ENCODE measurements at regions not wholly inside any gene's neighbourhood (a gene's known extent, or its start where the extent isn't known, plus 50 kb on each side); places are given as distances from the start of the nearest gene placed in this dataset.

- intact Hi-C loops (cut with micrococcal nuclease), result no loop called here
- H3K4me1 ChIP-seq, result no peaks in the 10 kb centered on the region
- no peak for TF ChIP-seq CTCF (IDR thresholded peaks at IDR 0.05; ENCODE audit: borderline replicate concordance)
- H3K9me3 ChIP-seq (replicated peaks), result peaks cover 21% of the 10 kb centered on the region
- no peak overlapping the region for H3K27ac ChIP-seq (replicated peaks)
- DNase-seq, result no peak
- no peak overlapping the region for H3K4me3 ChIP-seq
- no peaks in the 10 kb centered on the region for H3K27me3 ChIP-seq (ENCODE audit: low read depth)
- no peaks in the 10 kb centered on the region for H3K36me3 ChIP-seq
Measured at GRCh38 chr4:136219592-136220125, 1312.6 kb downstream of the PCDH18 start.

- no peak for DNase-seq
- Histone ChIP-seq H3K9me3 (replicated peaks) (no peaks in the 10 kb centered on the region), H3K27me3 (ENCODE audit: low read depth) (no peaks in the 10 kb centered on the region), H3K27ac (replicated peaks) (no peak overlapping the region), H3K36me3 (no peaks in the 10 kb centered on the region), H3K4me3 (no peak overlapping the region), H3K4me1 (no peaks in the 10 kb centered on the region)
- TF ChIP-seq CTCF (IDR thresholded peaks at IDR 0.05; ENCODE audit: borderline replicate concordance), result no peak
- intact Hi-C loops (cut with micrococcal nuclease), result no loop called here
Measured at GRCh38 chr4:136203199-136203598, 1329.1 kb downstream of the PCDH18 start.

- Histone ChIP-seq H3K27me3 (ENCODE audit: low read depth) (no peaks in the 10 kb centered on the region), H3K4me3 (no peak overlapping the region), H3K36me3 (no peaks in the 10 kb centered on the region), H3K4me1 (no peaks in the 10 kb centered on the region), H3K27ac (replicated peaks) (no peak overlapping the region), H3K9me3 (replicated peaks) (no peaks in the 10 kb centered on the region)
- no peak for DNase-seq
- intact Hi-C loops (cut with micrococcal nuclease), result no loop called here
- no peak for TF ChIP-seq CTCF (IDR thresholded peaks at IDR 0.05; ENCODE audit: borderline replicate concordance)
Measured at GRCh38 chr4:136198358-136198757, 1333.9 kb downstream of the PCDH18 start.

GRCh38 chr4:136194962-136195361 lies 1337.3 kb downstream of the PCDH18 start:
- Histone ChIP-seq H3K9me3 (replicated peaks) (peaks cover 6% of the 10 kb centered on the region), H3K4me3 (no peak overlapping the region), H3K27ac (replicated peaks) (no peak overlapping the region), H3K4me1 (no peaks in the 10 kb centered on the region), H3K36me3 (no peaks in the 10 kb centered on the region), H3K27me3 (ENCODE audit: low read depth) (no peaks in the 10 kb centered on the region)
- intact Hi-C loops (cut with micrococcal nuclease), result no loop called here
- DNase-seq, result no peak
- no peak for TF ChIP-seq CTCF (IDR thresholded peaks at IDR 0.05; ENCODE audit: borderline replicate concordance)

- Histone ChIP-seq H3K9me3 (replicated peaks) (peaks cover 19% of the 10 kb centered on the region), H3K4me1 (no peaks in the 10 kb centered on the region), H3K4me3 (no peak overlapping the region), H3K27ac (replicated peaks) (no peak overlapping the region), H3K36me3 (no peaks in the 10 kb centered on the region), H3K27me3 (ENCODE audit: low read depth) (no peaks in the 10 kb centered on the region)
- no peak for TF ChIP-seq CTCF (IDR thresholded peaks at IDR 0.05; ENCODE audit: borderline replicate concordance)
- DNase-seq, result no peak
- intact Hi-C loops (cut with micrococcal nuclease), result no loop called here
Measured at GRCh38 chr4:136186650-136187049, 1345.6 kb downstream of the PCDH18 start.
